HG03103 (cell line): ENCODE measurements at regions not wholly inside any gene's neighbourhood (a gene's known extent, or its start where the extent isn't known, plus 50 kb on each side); places are given as distances from the start of the nearest gene placed in this dataset.

Source experiments
- ATAC-seq: cut with Tn5 transposase; IDR thresholded peaks from one replicate; pipeline ENCODE4 v1.9.1; 2021; ENCODE audit warnings: low read depth; ENCODE audit not compliant: unreplicated experiment

GRCh38 chr22:48704335-48704734 is 1123.3 kb downstream of the BRD1 start:
- ATAC-seq, result no peak

- no peak for ATAC-seq
Observed at GRCh38 chr22:48703265-48703941, 1124.3 kb downstream of the BRD1 start.

GRCh38 chr22:48702573-48703264 is 1125.0 kb downstream of the BRD1 start:
- no peak for ATAC-seq

- no peak for ATAC-seq
Observed at GRCh38 chr22:48701296-48702030, 1126.2 kb downstream of the BRD1 start.

GRCh38 chr22:48700566-48701295 is 1126.9 kb downstream of the BRD1 start:
- no peak for ATAC-seq

GRCh38 chr22:48700180-48700565 is 1127.5 kb downstream of the BRD1 start:
- no peak for ATAC-seq

GRCh38 chr22:48699511-48699910 is 1128.2 kb downstream of the BRD1 start:
- no peak for ATAC-seq

GRCh38 chr22:48698618-48699017 is 1129.1 kb downstream of the BRD1 start:
- ATAC-seq, result no peak

- ATAC-seq, result no peak
Observed at GRCh38 chr22:48697694-48698276, 1129.9 kb downstream of the BRD1 start.

GRCh38 chr22:48697223-48697622 is 1130.5 kb downstream of the BRD1 start:
- ATAC-seq, result no peak

GRCh38 chr22:48696371-48696770 is 1131.3 kb downstream of the BRD1 start:
- ATAC-seq, result no peak

- ATAC-seq, result no peak
Observed at GRCh38 chr22:48695731-48696305, 1131.9 kb downstream of the BRD1 start.

GRCh38 chr22:48695251-48695650 is 1132.4 kb downstream of the BRD1 start:
- no peak for ATAC-seq

GRCh38 chr22:48694296-48694883 is 1133.3 kb downstream of the BRD1 start:
- ATAC-seq, result no peak

- no peak for ATAC-seq
Observed at GRCh38 chr22:48693377-48694135, 1134.1 kb downstream of the BRD1 start.

GRCh38 chr22:48692734-48693376 is 1134.8 kb downstream of the BRD1 start:
- no peak for ATAC-seq

- ATAC-seq, result no peak
Observed at GRCh38 chr22:48691431-48691851, 1136.2 kb downstream of the BRD1 start.

GRCh38 chr22:48690583-48691317 is 1136.9 kb downstream of the BRD1 start:
- ATAC-seq, result no peak
